Small intestine (tissue), 7 donors: ENCODE measurements at regions not wholly inside any gene's neighbourhood (a gene's known extent, or its start where the extent isn't known, plus 50 kb on each side); places are given as distances from the start of the nearest gene placed in this dataset.
A peak's percentile ranks its signal among the peaks of the same experiment; 100 is the strongest.

ENCODE experiments used
- DNase-seq, 2 donors: peaks; one replicate each; pipeline versions ENCODE4 v3.0.0 to v3.0.0-alpha.2; 2013
- FAIRE-seq: peaks from 2 replicates; lab custom pipeline; 2012; peaks lifted over from hg19 to GRCh38; lab: Jason Lieb, UNC
- H3K27ac ChIP-seq, 3 donors: one replicate each; pipeline ENCODE4 v1.5.1; 2013; ENCODE audit warnings: low read length in 2 of 3, mild to moderate bottlenecking in 2 of 3, control low read depth in 1 of 3, inconsistent platforms in 1 of 3, low read depth in 1 of 3, moderate library complexity in 1 of 3
- H3K27me3 ChIP-seq, 3 donors: one replicate each; pipeline ENCODE4 v1.6.1; 2013; ENCODE audit warnings: low read length in 3 of 3, inconsistent platforms in 1 of 3; ENCODE audit not compliant: control insufficient read depth in 3 of 3, insufficient read depth in 3 of 3
- H3K36me3 ChIP-seq, 3 donors: one replicate each; pipeline ENCODE4 v1.6.1; 2013; ENCODE audit warnings: low read length in 3 of 3, inconsistent platforms in 1 of 3, low read depth in 1 of 3, mild to moderate bottlenecking in 1 of 3, moderate library complexity in 1 of 3; ENCODE audit not compliant: control insufficient read depth in 3 of 3, insufficient read depth in 2 of 3
- H3K4me1 ChIP-seq, 3 donors: one replicate each; pipeline ENCODE4 v1.6.1; 2013; ENCODE audit warnings: low read length in 2 of 3, inconsistent platforms in 1 of 3, low read depth in 1 of 3, mild to moderate bottlenecking in 1 of 3, moderate library complexity in 1 of 3; ENCODE audit not compliant: control insufficient read depth in 3 of 3, insufficient read depth in 2 of 3
- H3K4me3 ChIP-seq, 3 donors: one replicate each; pipeline ENCODE4 v1.5.1; 2013; ENCODE audit warnings: low read length in 3 of 3, control low read depth in 1 of 3, inconsistent platforms in 1 of 3, low read depth in 1 of 3, mild to moderate bottlenecking in 1 of 3, moderate library complexity in 1 of 3
- H3K9me3 ChIP-seq, 2 donors: one replicate each; pipeline ENCODE4 v1.6.1; 2013; ENCODE audit warnings: low read depth in 1 of 2, low read length in 1 of 2; ENCODE audit not compliant: control insufficient read depth in 2 of 2, insufficient read depth in 1 of 2
- WGBS, 3 donors: extraction: QIAGEN DNeasy Blood & Tissue Kit; methylation state at CpG; one replicate each; pipeline ENCODE4 v1.1.7; 2013; 5-methylcytosine and 5-hydroxymethylcytosine counted together
- donor health status: healthy with polysubstance abuse.
- donor health status: control.
- donor health status: control.
- donor health status: Bipolar disorder and iron deficiency.
- donor health status: healthy.

- FAIRE-seq (no peak), DNase-seq (no peak)
- no peaks in the 10 kb centered on the region for H3K36me3 ChIP-seq
- no peak overlapping the region for H3K27ac ChIP-seq
- H3K4me3 ChIP-seq, result no peak overlapping the region
- no peaks in the 10 kb centered on the region for H3K27me3 ChIP-seq
- peaks cover 0 to 10% of the 10 kb centered on the region in 2 donors for H3K9me3 ChIP-seq
- peaks cover 0 to 18% (median 6%) of the 10 kb centered on the region in 3 donors for H3K4me1 ChIP-seq
- WGBS, 3 donors, result 86 to 88% (median 86%) methylated on average over 4 of the region's 4 CpGs
Observed at GRCh38 chr14:103257211-103257962, 76.7 kb upstream of the EIF5 start.

GRCh38 chr14:103258211-103258610 is 75.8 kb upstream of the EIF5 start:
- WGBS, 3 donors, result 65 to 84% (median 81%) methylated on average over 12 of the region's 12 CpGs

GRCh38 chr14:103259184-103259583 is 74.9 kb upstream of the EIF5 start:
- Histone ChIP-seq H3K36me3 (no peaks in the 10 kb centered on the region), H3K27ac (no peak overlapping the region), H3K4me3 (no peak overlapping the region), H3K27me3 (no peaks in the 10 kb centered on the region), H3K4me1 (peaks cover 0 to 10% (median 6%) of the 10 kb centered on the region in 3 donors), H3K9me3 (peaks cover 0 to 7% of the 10 kb centered on the region in 2 donors)
- DNase-seq (no peak), FAIRE-seq (no peak)
- WGBS, 3 donors, result 95 to 97% (median 95%) methylated on average over 10 of the region's 10 CpGs

More at GRCh38 chr14:103258211-103258610, 75.8 kb upstream of the EIF5 start:
- peaks cover 0 to 7% of the 10 kb centered on the region in 2 donors for H3K9me3 ChIP-seq
- H3K27ac ChIP-seq, result no peak overlapping the region
- no peak for FAIRE-seq
- H3K36me3 ChIP-seq, result no peaks in the 10 kb centered on the region
- H3K4me1 ChIP-seq, result peaks cover 0 to 18% (median 6%) of the 10 kb centered on the region in 3 donors
- H3K4me3 ChIP-seq, result no peak overlapping the region
- H3K27me3 ChIP-seq, result no peaks in the 10 kb centered on the region
- no peak for DNase-seq

GRCh38 chr14:103259801-103260628 is 74.0 kb upstream of the EIF5 start:
- H3K27me3 ChIP-seq, result no peaks in the 10 kb centered on the region
- H3K4me3 ChIP-seq, result peak overlapping the region in 2 of 3 donors; percentile 26 to 62
- DNase-seq (peak; percentile 42 to 78), FAIRE-seq (no peak)
- H3K9me3 ChIP-seq, result peaks cover 0 to 7% of the 10 kb centered on the region in 2 donors
- H3K4me1 ChIP-seq, result peaks cover 0 to 10% (median 6%) of the 10 kb centered on the region in 3 donors
- peak overlapping the region; percentile 69 to 98 (median 93) for H3K27ac ChIP-seq
- WGBS, 3 donors, result 24 to 45% (median 41%) methylated on average over 18 to 19 of the region's 19 CpGs
- H3K36me3 ChIP-seq, result no peaks in the 10 kb centered on the region

GRCh38 chr14:103260629-103261124 is 73.4 kb upstream of the EIF5 start:
- Histone ChIP-seq H3K27me3 (no peaks in the 10 kb centered on the region), H3K36me3 (no peaks in the 10 kb centered on the region), H3K27ac (peak overlapping the region; percentile 69 to 98 (median 93)), H3K4me3 (peak overlapping the region in 2 of 3 donors; percentile 26 to 62), H3K4me1 (peaks cover 0 to 10% (median 6%) of the 10 kb centered on the region in 3 donors), H3K9me3 (peaks cover 0 to 12% of the 10 kb centered on the region in 2 donors)
- WGBS, 3 donors, result 3 to 4% (median 4%) methylated on average over 9 of the region's 9 CpGs
- FAIRE-seq (no peak), DNase-seq (peak; percentile 66 to 82)

- WGBS, 3 donors, result 46 to 64% (median 51%) methylated on average over 11 of the region's 11 CpGs
- Histone ChIP-seq H3K4me3 (no peak overlapping the region), H3K27me3 (peaks cover 0 to 1% (median 0%) of the 10 kb centered on the region in 3 donors), H3K36me3 (no peaks in the 10 kb centered on the region), H3K27ac (peak overlapping the region in 1 of 3 donors; percentile 36), H3K4me1 (peaks cover 0 to 10% (median 2%) of the 10 kb centered on the region in 3 donors), H3K9me3 (peaks cover 0 to 11% of the 10 kb centered on the region in 2 donors)
- DNase-seq (peak; percentile 35 to 61), FAIRE-seq (no peak)
Observed at GRCh38 chr14:103267226-103267910, 66.7 kb upstream of the EIF5 start.

GRCh38 chr14:103271189-103271588 is 62.8 kb upstream of the EIF5 start:
- H3K36me3 ChIP-seq, result no peaks in the 10 kb centered on the region
- peaks cover 0 to 33% (median 5%) of the 10 kb centered on the region in 3 donors for H3K27me3 ChIP-seq
- H3K27ac ChIP-seq, result no peak overlapping the region
- DNase-seq, result no peak
- no peak for FAIRE-seq
- H3K4me1 ChIP-seq, result peaks cover 0 to 14% (median 2%) of the 10 kb centered on the region in 3 donors
- 91 to 93% (median 91%) methylated on average over 7 of the region's 7 CpGs for WGBS, 3 donors
- peaks cover 0 to 8% of the 10 kb centered on the region in 2 donors for H3K9me3 ChIP-seq
- H3K4me3 ChIP-seq, result no peak overlapping the region
